ENCODE measurements at regions not wholly inside any gene's neighbourhood (a gene's known extent, or its start where the extent isn't known, plus 50 kb on each side); places are given as distances from the start of the nearest gene placed in this dataset.

GRCh38 chr20:3352202-3352601 is 55.3 kb downstream of the DNAAF9 start:
- TF ChIP-seq, protein P1, sequence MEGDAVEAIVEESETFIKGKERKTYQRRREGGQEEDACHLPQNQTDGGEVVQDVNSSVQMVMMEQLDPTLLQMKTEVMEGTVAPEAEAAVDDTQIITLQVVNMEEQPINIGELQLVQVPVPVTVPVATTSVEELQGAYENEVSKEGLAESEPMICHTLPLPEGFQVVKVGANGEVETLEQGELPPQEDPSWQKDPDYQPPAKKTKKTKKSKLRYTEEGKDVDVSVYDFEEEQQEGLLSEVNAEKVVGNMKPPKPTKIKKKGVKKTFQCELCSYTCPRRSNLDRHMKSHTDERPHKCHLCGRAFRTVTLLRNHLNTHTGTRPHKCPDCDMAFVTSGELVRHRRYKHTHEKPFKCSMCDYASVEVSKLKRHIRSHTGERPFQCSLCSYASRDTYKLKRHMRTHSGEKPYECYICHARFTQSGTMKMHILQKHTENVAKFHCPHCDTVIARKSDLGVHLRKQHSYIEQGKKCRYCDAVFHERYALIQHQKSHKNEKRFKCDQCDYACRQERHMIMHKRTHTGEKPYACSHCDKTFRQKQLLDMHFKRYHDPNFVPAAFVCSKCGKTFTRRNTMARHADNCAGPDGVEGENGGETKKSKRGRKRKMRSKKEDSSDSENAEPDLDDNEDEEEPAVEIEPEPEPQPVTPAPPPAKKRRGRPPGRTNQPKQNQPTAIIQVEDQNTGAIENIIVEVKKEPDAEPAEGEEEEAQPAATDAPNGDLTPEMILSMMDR (IDR thresholded peaks at IDR 0.05): no peak
- TF ChIP-seq POLR2A (IDR thresholded peaks at IDR 0.05): no peak
- TF ChIP-seq POLR2AphosphoS5 (IDR thresholded peaks at IDR 0.05; ENCODE audit: insufficient read depth in 1 of 2, low read depth in 1 of 2): no peak

Data from vagina (tissue), 2 donors.